Muscle of leg (tissue), 3 donors: ENCODE measurements at regions not wholly inside any gene's neighbourhood (a gene's known extent, or its start where the extent isn't known, plus 50 kb on each side); places are given as distances from the start of the nearest gene placed in this dataset.

Source experiments
- DNase-seq: peaks from one replicate; pipeline ENCODE4 v3.0.0; 2013
- H3K27ac ChIP-seq: one replicate; pipeline ENCODE4 v1.5.1; 2013; ENCODE audit warnings: mild to moderate bottlenecking, low read length, control low read depth
- H3K27me3 ChIP-seq: one replicate; pipeline ENCODE4 v1.6.1; 2013; ENCODE audit warnings: low read length; ENCODE audit not compliant: control insufficient read depth, insufficient read depth
- H3K36me3 ChIP-seq: one replicate; pipeline ENCODE4 v1.6.1; 2013; ENCODE audit warnings: low read length; ENCODE audit not compliant: control insufficient read depth, insufficient read depth
- H3K4me1 ChIP-seq: one replicate; pipeline ENCODE4 v1.6.1; 2013; ENCODE audit warnings: low read length; ENCODE audit not compliant: control insufficient read depth, insufficient read depth
- H3K4me3 ChIP-seq: one replicate; pipeline ENCODE4 v1.5.1; 2013; ENCODE audit warnings: low read length, control low read depth
- H3K9me3 ChIP-seq: replicated peaks from 2 replicates; pipeline ENCODE4 v1.6.1; 2013; ENCODE audit warnings: low read depth, low read length; ENCODE audit not compliant: control insufficient read depth
- WGBS: methylation state at CpG from one replicate; pipeline ENCODE4 v1.1.5; 2013; ENCODE audit warnings: missing lambda C conversion rate; ENCODE audit not compliant: insufficient coverage; 5-methylcytosine and 5-hydroxymethylcytosine counted together

GRCh38 chr2:104249629-104250028, 604.3 kb upstream of the POU3F3 start:
- H3K27me3 ChIP-seq, result no peaks in the 10 kb centered on the region
- DNase-seq, result no peak
- WGBS, result no CpG with 5 or more reads among the region's 4 CpGs
- no peak overlapping the region for H3K27ac ChIP-seq
- no peak overlapping the region for H3K4me3 ChIP-seq
- H3K9me3 ChIP-seq, result no peaks in the 10 kb centered on the region
- H3K36me3 ChIP-seq, result no peaks in the 10 kb centered on the region
- no peaks in the 10 kb centered on the region for H3K4me1 ChIP-seq

- Histone ChIP-seq H3K9me3 (no peaks in the 10 kb centered on the region), H3K36me3 (no peaks in the 10 kb centered on the region), H3K27ac (no peak overlapping the region), H3K4me1 (no peaks in the 10 kb centered on the region), H3K27me3 (no peaks in the 10 kb centered on the region), H3K4me3 (no peak overlapping the region)
- no peak for DNase-seq
- no CpG with 5 or more reads among the region's 2 CpGs for WGBS
These were observed 603.3 kb upstream of the POU3F3 start for GRCh38 chr2:104250635-104251034.

- no peaks in the 10 kb centered on the region for H3K4me1 ChIP-seq
- DNase-seq, result no peak
- H3K4me3 ChIP-seq, result no peak overlapping the region
- no peaks in the 10 kb centered on the region for H3K9me3 ChIP-seq
- H3K27ac ChIP-seq, result no peak overlapping the region
- H3K27me3 ChIP-seq, result no peaks in the 10 kb centered on the region
- no peaks in the 10 kb centered on the region for H3K36me3 ChIP-seq
These were observed 599.9 kb upstream of the POU3F3 start for GRCh38 chr2:104254017-104254416.

- H3K4me3 ChIP-seq, result no peak overlapping the region
- H3K27ac ChIP-seq, result no peak overlapping the region
- DNase-seq, result no peak
- H3K36me3 ChIP-seq, result no peaks in the 10 kb centered on the region
- no peaks in the 10 kb centered on the region for H3K27me3 ChIP-seq
- WGBS, result no CpG with 5 or more reads among the region's 1 CpG
- H3K4me1 ChIP-seq, result no peaks in the 10 kb centered on the region
- peaks cover 12% of the 10 kb centered on the region for H3K9me3 ChIP-seq
These were observed 591.2 kb upstream of the POU3F3 start for GRCh38 chr2:104262714-104263113.

GRCh38 chr2:104279646-104280045, 574.3 kb upstream of the POU3F3 start:
- Histone ChIP-seq H3K36me3 (no peaks in the 10 kb centered on the region), H3K4me3 (no peak overlapping the region), H3K27me3 (no peaks in the 10 kb centered on the region), H3K4me1 (no peaks in the 10 kb centered on the region), H3K9me3 (no peaks in the 10 kb centered on the region), H3K27ac (no peak overlapping the region)
- no peak for DNase-seq
- WGBS, result no CpG with 5 or more reads among the region's 1 CpG

GRCh38 chr2:104280216-104280615, 573.7 kb upstream of the POU3F3 start:
- no peak overlapping the region for H3K4me3 ChIP-seq

GRCh38 chr2:104286841-104287240, 567.1 kb upstream of the POU3F3 start:
- Histone ChIP-seq H3K9me3 (no peaks in the 10 kb centered on the region), H3K4me1 (no peaks in the 10 kb centered on the region), H3K36me3 (no peaks in the 10 kb centered on the region), H3K27me3 (no peaks in the 10 kb centered on the region), H3K4me3 (no peak overlapping the region), H3K27ac (no peak overlapping the region)
- peak; percentile 49 for DNase-seq
- no CpG with 5 or more reads among the region's 3 CpGs for WGBS

More at GRCh38 chr2:104280216-104280615, 573.7 kb upstream of the POU3F3 start:
- Histone ChIP-seq H3K9me3 (no peaks in the 10 kb centered on the region), H3K27me3 (no peaks in the 10 kb centered on the region), H3K36me3 (no peaks in the 10 kb centered on the region), H3K27ac (no peak overlapping the region), H3K4me1 (no peaks in the 10 kb centered on the region)
- no CpG with 5 or more reads among the region's 1 CpG for WGBS
- DNase-seq, result no peak

GRCh38 chr2:104289651-104290565, 564.0 kb upstream of the POU3F3 start:
- Histone ChIP-seq H3K9me3 (no peaks in the 10 kb centered on the region), H3K4me1 (no peaks in the 10 kb centered on the region), H3K4me3 (no peak overlapping the region), H3K27ac (no peak overlapping the region), H3K27me3 (no peaks in the 10 kb centered on the region), H3K36me3 (no peaks in the 10 kb centered on the region)
- no peak for DNase-seq
- 37% methylated on average over 2 of the region's 8 CpGs for WGBS

- no CpG with 5 or more reads among the region's 3 CpGs for WGBS
- DNase-seq, result no peak
These were observed 563.4 kb upstream of the POU3F3 start for GRCh38 chr2:104290566-104290891.

GRCh38 chr2:104312684-104313083, 541.2 kb upstream of the POU3F3 start:
- Histone ChIP-seq H3K27ac (no peak overlapping the region), H3K4me1 (no peaks in the 10 kb centered on the region), H3K9me3 (no peaks in the 10 kb centered on the region), H3K27me3 (peaks cover 3% of the 10 kb centered on the region), H3K36me3 (no peaks in the 10 kb centered on the region), H3K4me3 (no peak overlapping the region)
- DNase-seq, result no peak
- WGBS, result no CpG with 5 or more reads among the region's 4 CpGs

More at GRCh38 chr2:104290566-104290891, 563.4 kb upstream of the POU3F3 start:
- no peak overlapping the region for H3K4me3 ChIP-seq
- no peaks in the 10 kb centered on the region for H3K9me3 ChIP-seq
- H3K27me3 ChIP-seq, result no peaks in the 10 kb centered on the region
- no peaks in the 10 kb centered on the region for H3K4me1 ChIP-seq
- no peak overlapping the region for H3K27ac ChIP-seq
- no peaks in the 10 kb centered on the region for H3K36me3 ChIP-seq
